SK-N-SH treated with all-trans-retinoic acid at 6 μM for 48 hours (cell line): ENCODE measurements at regions not wholly inside any gene's neighbourhood (a gene's known extent, or its start where the extent isn't known, plus 50 kb on each side); places are given as distances from the start of the nearest gene placed in this dataset.

Source experiments
- ATAC-seq: fragments of 200-7000 bp; cut with Tn5 transposase; 3 replicates; pipeline ENCODE4 v1.9.1; 2020; ENCODE audit warnings: mild to moderate bottlenecking, moderate library complexity
- ARNTL ChIP-seq: fragments of 450-650 bp; formaldehyde crosslinking; IDR thresholded peaks from 2 replicates; pipeline ENCODE4 v1.5.0; 2020; ENCODE audit warnings: low read depth, mild to moderate bottlenecking, moderate library complexity, borderline replicate concordance
- BACH2 ChIP-seq: fragments of 250-450 bp; sonication (Bioruptor Pico); IDR thresholded peaks from 2 replicates; pipeline ENCODE4 v1.9.0; 2021; ENCODE audit warnings: mild to moderate bottlenecking, borderline replicate concordance
- CREB5 ChIP-seq: fragments of 250-450 bp; sonication (Bioruptor Pico); IDR thresholded peaks from 2 replicates; pipeline ENCODE4 v1.5.1; 2020; ENCODE audit warnings: low read depth, mild to moderate bottlenecking, moderate library complexity
- CSDC2 ChIP-seq: fragments of 250-450 bp; sonication (Bioruptor Pico); IDR thresholded peaks from 2 replicates; pipeline ENCODE4 v1.5.0; 2020; ENCODE audit warnings: mild to moderate bottlenecking, moderate library complexity
- ESRRG ChIP-seq: fragments of 250-450 bp; sonication (Bioruptor Pico); IDR thresholded peaks from 2 replicates; pipeline ENCODE4 v1.6.1; 2021; ENCODE audit warnings: mild to moderate bottlenecking
- GLIS3 ChIP-seq: fragments of 250-450 bp; sonication (Bioruptor Pico); IDR thresholded peaks from 2 replicates; pipeline ENCODE4 v1.5.0; 2020; ENCODE audit warnings: mild to moderate bottlenecking, moderate library complexity
- OSR1 ChIP-seq: fragments of 250-450 bp; sonication (Bioruptor Pico); IDR thresholded peaks from 2 replicates; pipeline ENCODE4 v1.8.0; 2022; ENCODE audit warnings: moderate library complexity, mild to moderate bottlenecking, inconsistent platforms
- PATZ1 ChIP-seq: fragments of 250-450 bp; sonication (Bioruptor Pico); IDR thresholded peaks from 2 replicates; pipeline ENCODE4 v1.8.0; 2020; ENCODE audit warnings: mild to moderate bottlenecking, moderate library complexity, borderline replicate concordance
- RARB ChIP-seq: fragments of 250-450 bp; sonication (Bioruptor Pico); IDR thresholded peaks from 2 replicates; pipeline ENCODE4 v1.8.0; 2021; ENCODE audit warnings: mild to moderate bottlenecking, moderate library complexity
- SNAI2 ChIP-seq: fragments of 250-450 bp; sonication (Bioruptor Pico); IDR thresholded peaks from 2 replicates; pipeline ENCODE4 v1.5.0; 2020; ENCODE audit warnings: mild to moderate bottlenecking, moderate library complexity
- TOX ChIP-seq: fragments of 250-450 bp; sonication (Bioruptor Pico); IDR thresholded peaks from 2 replicates; pipeline ENCODE4 v1.8.0; 2021; ENCODE audit warnings: mild to moderate bottlenecking, moderate library complexity, borderline replicate concordance
- ZC3H10 ChIP-seq: fragments of 250-450 bp; sonication (Bioruptor Pico); IDR thresholded peaks from 2 replicates; pipeline ENCODE4 v1.5.1; 2021; ENCODE audit warnings: mild to moderate bottlenecking, moderate library complexity
- ZFP3 ChIP-seq: fragments of 250-450 bp; sonication (Bioruptor Pico); IDR thresholded peaks from 2 replicates; pipeline ENCODE4 v1.5.0; 2020; ENCODE audit warnings: mild to moderate bottlenecking, moderate library complexity
- ZFP30 ChIP-seq: fragments of 450-650 bp; formaldehyde crosslinking; IDR thresholded peaks from 2 replicates; pipeline ENCODE4 v1.5.0; 2022; ENCODE audit warnings: mild to moderate bottlenecking, moderate library complexity
- ZNF565 ChIP-seq: fragments of 450-650 bp; formaldehyde crosslinking; conservative IDR thresholded peaks from 2 replicates; pipeline ENCODE4 v1.5.0; 2020; ENCODE audit warnings: low read depth, mild to moderate bottlenecking, moderate library complexity
- ZNF70 ChIP-seq: fragments of 450-650 bp; formaldehyde crosslinking; IDR thresholded peaks from 2 replicates; pipeline ENCODE4 v1.5.0; 2020; ENCODE audit warnings: mild to moderate bottlenecking, moderate library complexity
- TF ChIP-seq, protein P1 (sequence below): fragments of 250-450 bp; sonication (Bioruptor Pico); IDR thresholded peaks from 2 replicates; pipeline ENCODE4 v1.5.0; 2020; ENCODE audit warnings: mild to moderate bottlenecking, moderate library complexity
- TF ChIP-seq, protein P2 (sequence below): fragments of 250-450 bp; sonication (Bioruptor Pico); IDR thresholded peaks from 2 replicates; pipeline ENCODE4 v1.5.1; 2021; ENCODE audit warnings: mild to moderate bottlenecking, moderate library complexity

DNA sequence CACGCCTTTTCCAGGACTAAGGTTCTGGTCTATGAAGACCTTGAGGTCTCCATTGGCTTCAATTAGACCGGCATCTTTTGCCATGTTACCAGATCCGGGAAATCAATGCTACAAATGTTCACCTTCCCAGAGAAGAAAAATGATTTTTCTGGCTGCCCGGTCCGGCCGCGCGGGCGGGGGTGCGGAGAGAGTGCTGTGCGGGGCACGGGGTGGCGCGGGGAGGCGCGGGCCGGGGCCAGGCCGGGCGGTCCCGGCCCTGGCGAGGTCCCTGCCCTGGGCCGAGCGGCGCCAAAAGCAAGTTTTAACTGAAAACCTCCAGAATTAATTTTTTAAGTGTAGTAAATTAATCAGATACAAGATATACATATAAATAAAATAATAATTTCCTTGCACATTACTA, 128.2 kb downstream of the MINAR1 start:
- ATAC-seq, result no peak
- TF ChIP-seq ZFP3 (no peak), ZC3H10 (CRISPR knock-in tag) (no peak), SNAI2 (CRISPR knock-in tag) (no peak)

GRCh38 chr15:79561982-79562381, 129.8 kb downstream of the MINAR1 start:
- TF ChIP-seq TOX, result no peak
- TF ChIP-seq, all 23 proteins: peak for 0
- no peak for ATAC-seq

DNA sequence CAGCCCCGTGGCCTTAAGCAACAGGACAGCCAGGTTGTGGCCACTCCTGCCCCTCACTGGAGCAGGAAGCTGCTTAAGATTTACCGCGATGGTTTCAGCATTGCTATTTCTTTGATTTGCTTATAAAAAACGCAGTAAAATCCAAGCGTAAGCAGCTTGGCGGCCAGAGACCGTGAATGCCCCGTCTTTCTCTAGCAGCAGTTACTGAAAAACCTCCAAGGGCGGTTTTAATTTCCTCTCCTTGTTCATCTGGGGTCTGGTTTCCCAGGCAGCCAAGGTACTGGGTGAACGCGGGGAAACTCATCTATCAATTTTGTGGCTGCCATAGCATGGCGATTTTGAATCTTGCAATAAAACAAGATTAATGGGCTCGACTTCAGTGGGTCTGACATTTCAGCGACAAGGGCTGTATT, 130.3 kb downstream of the MINAR1 start:
- ATAC-seq, result no peak
- TF ChIP-seq SNAI2 (CRISPR knock-in tag) (no peak), TOX (no peak), ZNF565 (CRISPR knock-in tag) (no peak), ESRRG (no peak), BACH2 (CRISPR knock-in tag) (no peak), ZNF70 (no peak), ZFP30 (CRISPR knock-in tag) (no peak), ARNTL (no peak)
- TF ChIP-seq, protein P1, sequence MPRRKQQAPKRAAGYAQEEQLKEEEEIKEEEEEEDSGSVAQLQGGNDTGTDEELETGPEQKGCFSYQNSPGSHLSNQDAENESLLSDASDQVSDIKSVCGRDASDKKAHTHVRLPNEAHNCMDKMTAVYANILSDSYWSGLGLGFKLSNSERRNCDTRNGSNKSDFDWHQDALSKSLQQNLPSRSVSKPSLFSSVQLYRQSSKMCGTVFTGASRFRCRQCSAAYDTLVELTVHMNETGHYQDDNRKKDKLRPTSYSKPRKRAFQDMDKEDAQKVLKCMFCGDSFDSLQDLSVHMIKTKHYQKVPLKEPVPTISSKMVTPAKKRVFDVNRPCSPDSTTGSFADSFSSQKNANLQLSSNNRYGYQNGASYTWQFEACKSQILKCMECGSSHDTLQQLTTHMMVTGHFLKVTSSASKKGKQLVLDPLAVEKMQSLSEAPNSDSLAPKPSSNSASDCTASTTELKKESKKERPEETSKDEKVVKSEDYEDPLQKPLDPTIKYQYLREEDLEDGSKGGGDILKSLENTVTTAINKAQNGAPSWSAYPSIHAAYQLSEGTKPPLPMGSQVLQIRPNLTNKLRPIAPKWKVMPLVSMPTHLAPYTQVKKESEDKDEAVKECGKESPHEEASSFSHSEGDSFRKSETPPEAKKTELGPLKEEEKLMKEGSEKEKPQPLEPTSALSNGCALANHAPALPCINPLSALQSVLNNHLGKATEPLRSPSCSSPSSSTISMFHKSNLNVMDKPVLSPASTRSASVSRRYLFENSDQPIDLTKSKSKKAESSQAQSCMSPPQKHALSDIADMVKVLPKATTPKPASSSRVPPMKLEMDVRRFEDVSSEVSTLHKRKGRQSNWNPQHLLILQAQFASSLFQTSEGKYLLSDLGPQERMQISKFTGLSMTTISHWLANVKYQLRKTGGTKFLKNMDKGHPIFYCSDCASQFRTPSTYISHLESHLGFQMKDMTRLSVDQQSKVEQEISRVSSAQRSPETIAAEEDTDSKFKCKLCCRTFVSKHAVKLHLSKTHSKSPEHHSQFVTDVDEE, result no peak

DNA sequence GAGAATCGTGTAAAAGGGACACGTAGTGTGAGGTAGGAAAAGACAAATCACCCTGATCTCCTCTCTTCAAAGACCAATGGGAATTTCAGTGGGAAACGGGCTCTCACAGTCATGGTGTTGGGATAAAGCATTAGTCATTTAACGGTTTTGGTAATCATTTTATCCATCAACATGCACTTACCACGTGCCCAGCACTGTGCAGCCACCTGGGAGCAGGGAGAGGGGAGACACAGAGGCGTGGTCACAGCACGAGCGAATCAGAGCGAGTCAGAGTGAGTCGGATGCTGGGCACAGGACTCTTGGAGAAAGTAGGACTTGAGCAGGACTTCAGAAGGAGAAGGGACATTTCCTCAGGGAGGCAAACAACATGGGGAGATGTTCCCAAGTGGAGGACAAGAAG, 130.8 kb downstream of the MINAR1 start:
- ATAC-seq, result no peak

DNA sequence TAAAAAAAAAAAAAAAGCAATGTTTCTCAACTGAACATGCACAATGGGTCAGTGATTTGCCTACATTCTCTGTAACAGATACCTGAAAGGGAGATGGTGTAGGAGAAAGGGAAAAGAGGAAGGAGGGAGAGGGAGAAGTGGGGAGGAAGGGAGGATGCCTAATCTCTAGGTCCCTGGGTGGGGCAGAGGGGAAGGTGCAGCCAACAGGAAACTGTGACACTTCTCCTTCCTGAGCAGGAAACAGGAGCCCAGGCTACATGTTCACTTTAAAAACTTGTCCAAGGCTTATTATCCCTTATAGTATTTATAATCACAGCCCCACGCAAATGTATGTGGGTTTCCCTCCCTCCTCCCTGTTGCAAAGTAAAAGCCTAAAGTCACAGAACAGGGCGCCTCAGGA, 137.9 kb downstream of the MINAR1 start:
- ATAC-seq, result no peak
- TF ChIP-seq ZFP3, result no peak
- no peak for TF ChIP-seq GLIS3 (CRISPR knock-in tag)
- no peak for TF ChIP-seq CSDC2
- TF ChIP-seq ZNF70, result no peak

More for the DNA sequence above, 130.8 kb downstream of the MINAR1 start:
- TF ChIP-seq RARB (CRISPR knock-in tag), result no peak
- TF ChIP-seq, protein P1, result no peak
- TF ChIP-seq, protein P2, sequence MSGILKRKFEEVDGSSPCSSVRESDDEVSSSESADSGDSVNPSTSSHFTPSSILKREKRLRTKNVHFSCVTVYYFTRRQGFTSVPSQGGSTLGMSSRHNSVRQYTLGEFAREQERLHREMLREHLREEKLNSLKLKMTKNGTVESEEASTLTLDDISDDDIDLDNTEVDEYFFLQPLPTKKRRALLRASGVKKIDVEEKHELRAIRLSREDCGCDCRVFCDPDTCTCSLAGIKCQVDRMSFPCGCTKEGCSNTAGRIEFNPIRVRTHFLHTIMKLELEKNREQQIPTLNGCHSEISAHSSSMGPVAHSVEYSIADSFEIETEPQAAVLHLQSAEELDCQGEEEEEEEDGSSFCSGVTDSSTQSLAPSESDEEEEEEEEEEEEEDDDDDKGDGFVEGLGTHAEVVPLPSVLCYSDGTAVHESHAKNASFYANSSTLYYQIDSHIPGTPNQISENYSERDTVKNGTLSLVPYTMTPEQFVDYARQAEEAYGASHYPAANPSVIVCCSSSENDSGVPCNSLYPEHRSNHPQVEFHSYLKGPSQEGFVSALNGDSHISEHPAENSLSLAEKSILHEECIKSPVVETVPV, result no peak
- TF ChIP-seq PATZ1, result no peak
- TF ChIP-seq, all 23 proteins: peak for 0

GRCh38 chr15:79572691-79573404, 140.7 kb downstream of the MINAR1 start:
- ATAC-seq, result no peak
- TF ChIP-seq, protein P1, result no peak
- TF ChIP-seq, protein P2, result no peak
- TF ChIP-seq CREB5 (no peak), ZFP30 (CRISPR knock-in tag) (no peak), OSR1 (no peak), ARNTL (no peak), RARB (CRISPR knock-in tag) (no peak)
